HG03064 (cell line): ENCODE measurements at regions not wholly inside any gene's neighbourhood (a gene's known extent, or its start where the extent isn't known, plus 50 kb on each side); places are given as distances from the start of the nearest gene placed in this dataset.
"Not testable (repeated sequence)": the region's sequence is repeated elsewhere in the genome, so short reads cannot be mapped to it uniquely, and the experiment has no call there.

Experiments
- ATAC-seq: cut with Tn5 transposase; IDR thresholded peaks from one replicate; pipeline ENCODE4 v1.9.1; 2021; ENCODE audit warnings: low read depth; ENCODE audit not compliant: unreplicated experiment

DNA sequence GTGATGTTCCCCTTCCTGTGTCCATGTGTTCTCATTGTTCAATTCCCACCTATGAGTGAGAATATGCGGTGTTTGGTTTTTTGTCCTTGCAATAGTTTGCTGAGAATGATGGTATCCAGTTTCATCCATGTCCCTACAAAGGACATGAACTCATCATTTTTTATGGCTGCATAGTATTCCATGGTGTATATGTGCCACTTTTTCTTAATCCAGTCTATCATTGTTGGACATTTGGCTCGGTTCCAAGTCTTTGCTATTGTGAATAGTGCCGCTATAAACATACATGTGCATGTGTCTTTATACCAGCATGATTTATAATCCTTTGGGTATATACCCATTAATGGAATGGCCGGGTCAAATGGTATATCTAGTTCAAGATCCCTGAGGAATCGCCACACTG is 229.4 kb downstream of the HTR1A start:
- ATAC-seq = not testable (repeated sequence)

DNA sequence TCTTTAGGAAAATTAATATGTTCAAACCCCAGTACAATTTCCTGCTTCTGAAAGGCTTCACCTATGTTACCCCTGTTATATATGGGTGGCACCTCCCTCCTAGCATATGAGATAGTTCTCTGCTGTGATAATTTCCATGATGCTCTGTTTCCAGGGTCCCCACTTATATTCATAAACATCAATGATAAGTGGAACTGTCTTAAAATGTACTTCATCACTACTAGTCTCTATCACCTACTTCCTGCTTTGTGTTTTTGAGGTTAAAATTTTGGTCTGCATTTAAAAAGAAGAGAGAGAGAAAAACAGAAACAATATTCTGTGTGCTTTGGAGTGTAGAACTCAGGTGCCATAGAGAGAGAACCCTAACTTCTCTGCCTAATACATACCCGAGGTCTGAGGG is 234.7 kb downstream of the HTR1A start:
- ATAC-seq = no peak

DNA sequence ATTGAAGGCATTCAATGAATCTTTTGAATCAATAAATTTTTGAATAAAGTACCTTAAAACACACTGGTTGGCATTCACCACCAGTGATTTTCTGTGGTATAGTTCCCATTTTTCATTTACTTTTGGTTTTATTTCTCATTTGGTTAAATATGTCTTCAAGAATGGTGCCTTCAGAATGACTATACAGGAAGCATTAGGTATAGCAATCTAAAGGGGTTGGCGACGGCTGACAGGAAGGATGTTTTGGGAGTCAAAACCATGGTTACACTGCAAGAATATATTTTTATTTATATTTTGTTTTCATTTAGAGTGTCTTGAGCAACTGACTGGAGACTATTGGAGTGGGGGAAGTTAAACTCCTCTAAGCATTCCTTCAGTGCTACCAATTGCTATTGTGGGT is 235.7 kb downstream of the HTR1A start:
- ATAC-seq = no peak

DNA sequence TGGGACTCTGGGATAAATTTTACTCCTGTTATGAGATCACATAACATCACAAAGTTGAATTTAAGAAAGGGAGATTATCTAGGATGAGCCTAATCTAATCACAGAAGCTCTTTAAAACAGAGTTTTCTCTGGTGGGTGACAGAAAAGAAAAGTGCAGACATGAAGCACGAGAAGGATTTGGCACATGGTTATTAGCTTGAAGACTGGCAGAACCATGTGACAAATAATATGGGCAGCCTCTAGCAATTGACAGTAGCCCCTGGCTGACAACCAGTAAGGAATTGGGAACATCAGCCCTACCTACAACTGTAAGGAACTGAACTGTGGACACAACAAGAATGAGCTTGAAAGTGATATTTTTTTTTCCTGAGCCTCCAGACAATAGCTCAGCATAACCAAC is 243.1 kb downstream of the HTR1A start:
- no peak for ATAC-seq

DNA sequence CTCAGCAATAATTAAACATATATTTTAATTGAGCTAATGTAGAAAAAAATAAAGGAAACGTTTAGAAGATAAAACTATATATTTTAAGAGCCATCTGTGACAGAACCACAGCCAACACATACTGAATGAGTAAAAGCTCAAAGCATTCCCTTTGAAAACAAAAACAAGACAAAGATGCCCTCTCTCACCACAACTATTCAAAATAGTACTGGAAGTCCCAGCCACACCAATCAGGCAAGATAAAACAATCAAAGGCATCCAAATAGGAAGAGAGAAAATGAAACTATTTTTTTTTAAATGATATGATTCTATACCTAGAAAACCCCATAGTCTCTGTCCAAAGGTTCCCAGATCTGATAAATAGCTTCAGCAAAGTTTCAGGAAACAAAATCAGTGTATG is 262.0 kb downstream of the HTR1A start:
- ATAC-seq = no peak

DNA sequence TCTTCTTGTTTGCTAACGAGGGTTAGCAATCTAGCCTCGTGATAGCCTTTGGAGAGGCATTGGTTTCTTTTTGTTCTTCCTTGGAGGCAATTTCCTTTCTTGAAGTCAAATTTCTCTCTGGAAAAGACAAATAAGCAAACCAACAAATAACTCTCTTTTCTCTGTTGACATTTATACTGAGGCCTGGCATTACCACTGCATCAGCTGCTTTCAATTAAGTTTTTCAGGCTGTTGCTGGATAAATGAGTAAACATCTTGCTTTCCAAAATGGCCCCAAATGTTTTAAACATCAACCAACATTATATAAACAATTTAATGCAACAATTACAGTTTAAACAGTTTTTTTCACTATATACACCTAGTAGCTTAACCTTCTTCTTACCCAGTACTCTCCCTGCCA is 264.4 kb downstream of the HTR1A start:
- ATAC-seq = no peak

DNA sequence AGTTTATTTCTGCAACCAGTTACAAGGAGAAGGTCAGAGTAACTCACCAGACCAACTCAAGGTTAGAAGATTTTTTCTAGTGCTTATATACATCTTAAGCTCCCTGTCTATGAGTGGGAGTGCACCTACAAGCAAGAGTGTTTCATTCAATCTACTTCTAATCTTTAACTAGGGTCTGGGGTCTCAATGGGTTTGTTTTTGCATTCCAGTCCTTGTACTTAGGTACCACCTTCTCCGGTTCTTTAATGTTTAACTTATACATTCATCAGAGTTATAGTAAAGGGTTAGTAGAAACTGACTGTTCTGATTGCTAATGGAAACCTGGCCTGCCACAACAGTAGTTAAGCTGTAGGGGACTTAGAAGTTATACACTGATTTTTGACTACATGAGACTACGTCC is 271.7 kb downstream of the HTR1A start:
- ATAC-seq = no peak

DNA sequence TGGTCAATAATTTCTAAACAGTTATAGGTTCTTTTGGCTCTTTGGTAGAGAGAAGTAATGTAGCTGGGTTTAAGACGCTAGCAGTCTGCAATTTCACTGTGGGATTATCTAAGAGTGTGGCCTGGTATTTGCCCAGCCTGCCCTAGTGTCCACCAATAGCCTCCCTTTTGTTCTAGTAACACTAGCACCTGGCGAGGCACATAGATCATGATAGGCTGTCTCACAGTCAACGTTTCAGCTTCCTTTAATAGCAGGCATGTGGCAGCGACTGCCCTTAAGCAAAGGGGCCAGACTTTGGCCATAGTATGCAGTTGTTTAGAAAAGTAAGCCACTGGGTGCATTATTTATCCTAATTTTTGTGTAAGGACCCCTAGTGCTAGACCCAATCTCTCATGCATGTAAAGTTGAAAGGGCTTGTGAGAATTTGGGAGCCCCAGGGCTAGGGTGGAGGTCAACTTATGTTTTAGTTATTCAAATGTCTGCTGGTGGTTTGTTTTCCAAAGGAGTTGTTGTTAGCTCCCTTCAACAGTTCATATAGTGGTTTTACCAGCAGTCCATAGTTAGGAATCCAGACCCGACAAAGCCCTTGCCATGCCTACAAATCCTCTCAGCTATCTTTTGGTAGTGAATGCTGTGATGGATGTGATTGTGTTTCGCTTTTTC is 274.3 kb downstream of the HTR1A start:
- no peak for ATAC-seq

DNA sequence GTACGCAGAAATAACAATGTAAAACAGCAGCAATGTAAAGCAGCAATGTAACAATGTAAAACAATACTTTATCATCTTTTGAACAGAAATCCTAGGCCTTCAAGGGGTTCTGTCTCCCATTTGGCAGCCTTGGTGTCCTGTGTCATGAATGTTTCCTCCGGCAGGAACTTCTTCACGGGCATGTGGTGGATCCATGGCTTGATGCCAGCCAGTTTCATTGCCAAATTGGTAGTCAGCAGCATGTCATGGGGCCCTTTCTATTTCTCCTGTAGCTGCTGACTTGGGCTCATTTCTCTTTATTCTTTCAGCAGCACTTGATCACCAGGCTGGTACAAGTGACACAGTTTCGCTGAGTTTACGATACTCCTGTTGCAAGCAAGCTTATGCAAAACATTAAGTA is 275.3 kb downstream of the HTR1A start:
- no peak for ATAC-seq

DNA sequence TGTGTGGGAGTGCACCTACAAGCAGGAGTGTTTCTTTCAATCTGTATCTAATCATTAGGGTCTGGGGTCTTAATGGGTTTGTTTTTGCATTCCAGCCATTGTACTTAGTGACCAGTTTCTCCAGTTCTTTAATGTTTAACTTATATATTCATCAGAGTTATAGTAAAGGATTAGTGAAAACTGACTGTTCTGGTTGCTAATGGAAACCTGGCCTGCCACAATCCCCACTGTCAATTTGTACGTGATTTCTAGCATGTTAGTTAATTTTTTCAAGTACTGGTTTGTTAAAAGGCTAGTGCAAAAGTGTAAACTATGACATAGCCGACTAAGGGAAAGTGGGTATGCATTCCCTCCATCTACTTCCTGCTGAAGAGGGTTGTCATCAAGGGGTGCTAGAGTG is 276.1 kb downstream of the HTR1A start:
- no peak for ATAC-seq

DNA sequence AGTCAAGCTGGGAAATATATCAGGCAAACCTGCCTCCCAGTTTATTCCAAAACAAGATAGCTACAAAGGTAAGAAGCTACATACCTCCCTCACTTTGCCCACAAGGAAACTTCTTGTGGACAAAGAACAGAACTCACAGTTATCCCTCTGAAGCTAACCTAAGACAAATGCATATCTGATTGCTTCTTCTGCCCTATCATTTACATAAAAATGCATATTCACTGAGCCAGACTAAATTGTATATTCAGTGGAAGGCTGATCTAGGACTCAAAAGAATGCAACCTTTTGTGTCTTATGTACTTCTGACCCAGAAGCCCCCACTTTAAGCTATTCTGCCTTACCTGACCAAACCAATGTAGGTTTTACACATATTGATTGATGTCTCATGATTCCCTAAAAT is 276.8 kb downstream of the HTR1A start:
- no peak for ATAC-seq

DNA sequence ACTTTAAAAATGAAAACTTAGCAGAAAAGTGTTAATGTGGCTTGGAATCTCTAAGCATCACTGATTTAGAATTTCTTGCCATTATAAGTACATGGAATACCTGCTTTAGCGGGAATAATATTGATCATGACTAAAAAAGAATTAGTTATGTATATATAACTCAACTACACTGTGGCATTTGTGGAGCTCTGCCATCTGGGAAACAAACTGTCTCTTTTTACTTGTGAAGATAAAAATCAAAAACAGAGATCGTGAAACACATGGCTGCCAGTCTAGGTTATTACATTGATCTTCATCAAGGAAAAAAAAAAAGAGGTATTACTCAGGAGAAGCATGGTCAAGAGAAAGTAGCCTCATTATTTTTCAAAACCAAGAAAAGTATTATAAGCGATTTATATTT is 287.4 kb downstream of the HTR1A start:
- no peak for ATAC-seq

DNA sequence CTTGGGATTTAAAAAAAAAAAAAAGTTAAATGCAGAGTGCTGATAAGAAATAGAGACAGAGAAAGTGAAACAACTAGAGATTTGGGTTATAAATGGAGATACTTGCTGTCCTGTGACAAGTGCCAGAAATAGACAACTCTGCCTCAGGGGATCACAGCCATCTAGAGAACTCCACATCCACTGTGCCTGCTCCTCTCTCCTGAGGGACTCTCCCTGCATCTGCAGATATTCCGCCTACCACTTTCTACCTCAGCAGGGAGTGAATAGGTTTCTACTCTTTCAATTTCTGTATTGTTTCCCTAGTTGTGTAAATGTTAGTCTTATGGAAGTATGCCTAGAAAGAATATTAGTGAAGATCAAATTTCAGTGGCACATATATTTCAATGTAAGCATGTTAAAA is 307.2 kb downstream of the HTR1A start:
- ATAC-seq = no peak

DNA sequence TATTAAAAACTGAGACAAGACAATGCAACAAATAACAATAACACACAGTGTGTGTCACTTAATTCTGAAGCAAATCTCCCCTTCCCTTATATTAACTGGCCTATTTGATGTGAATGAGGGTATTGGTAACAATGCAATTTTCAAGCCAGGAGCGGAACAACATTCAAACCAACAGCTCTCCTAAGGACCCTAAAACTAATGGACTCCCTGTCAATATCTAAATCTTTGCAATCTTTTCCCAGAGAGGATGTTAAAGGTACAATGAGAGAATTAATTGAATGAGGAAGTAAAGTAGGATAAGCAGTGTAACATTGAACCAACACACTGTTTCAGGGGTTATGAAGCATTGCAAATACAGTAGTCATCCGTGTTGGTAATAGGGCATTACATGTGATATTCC is 311.7 kb downstream of the HTR1A start:
- no peak for ATAC-seq

DNA sequence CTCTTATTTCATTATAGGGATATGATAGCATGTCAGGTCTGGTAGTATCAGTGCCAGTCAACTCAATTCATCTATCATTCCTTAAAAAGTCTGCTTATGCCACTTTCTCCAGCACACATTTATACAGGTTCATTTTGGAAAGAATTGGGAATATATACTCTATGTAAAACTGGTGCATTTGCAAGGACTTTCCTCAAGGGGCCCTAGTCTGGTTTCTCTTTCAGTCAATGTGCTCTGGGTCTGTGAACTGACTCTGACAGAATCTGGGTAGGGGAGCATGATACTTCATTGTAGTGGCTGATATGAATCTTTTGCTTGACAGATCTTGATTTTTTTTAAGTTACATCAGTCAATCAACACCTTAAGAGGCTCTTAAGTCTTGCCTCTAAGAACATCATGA is 313.9 kb downstream of the HTR1A start:
- no peak for ATAC-seq

DNA sequence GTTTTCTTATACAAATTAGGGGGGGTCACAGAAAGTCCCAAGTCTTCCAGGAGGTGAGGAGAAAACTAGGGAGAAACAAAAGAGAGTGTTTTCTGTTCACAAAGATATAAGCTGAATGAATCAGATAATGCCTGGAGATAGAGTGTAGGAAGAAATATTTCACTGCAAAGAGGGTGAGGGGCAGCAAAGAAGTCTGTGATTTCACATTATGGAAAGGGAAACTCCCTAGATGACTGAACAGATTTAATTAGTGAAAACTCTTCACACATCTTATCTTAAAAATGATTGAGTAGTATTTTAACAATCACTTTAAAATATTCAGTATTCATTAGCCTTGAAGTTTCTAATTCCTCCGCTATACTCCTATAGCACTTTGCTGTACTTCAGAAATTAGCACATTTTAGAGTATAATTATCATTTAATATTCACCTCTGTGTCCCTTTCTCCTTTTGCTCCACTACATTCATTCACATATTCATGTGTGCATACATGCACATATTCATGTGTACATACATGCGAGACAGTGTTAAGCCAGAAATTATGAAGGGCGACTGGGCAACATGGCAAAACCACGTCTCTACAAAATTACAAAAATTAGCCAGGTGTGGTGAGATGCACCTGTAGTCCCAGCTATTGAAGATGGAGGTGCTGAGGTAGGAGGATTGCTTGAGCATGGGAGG is 332.2 kb downstream of the HTR1A start:
- ATAC-seq = no peak

DNA sequence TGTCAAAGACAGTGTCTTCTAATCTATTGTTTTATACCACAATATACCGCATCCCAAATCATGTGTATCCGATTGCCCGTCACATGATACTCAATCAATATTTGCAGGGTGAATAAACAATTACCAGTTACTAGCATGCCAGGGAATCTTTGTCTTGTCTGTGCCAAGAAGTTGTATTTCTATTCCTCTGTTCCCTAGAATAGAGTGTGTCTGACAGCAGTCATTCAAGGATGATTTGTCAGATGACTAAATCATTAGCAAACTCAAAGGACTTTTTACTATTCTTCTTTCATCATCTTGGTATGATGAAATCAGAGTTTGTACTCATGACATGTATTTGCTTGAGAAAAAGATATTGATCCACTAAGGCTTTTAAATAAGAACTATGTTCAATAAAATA is 348.8 kb downstream of the HTR1A start:
- ATAC-seq = no peak

DNA sequence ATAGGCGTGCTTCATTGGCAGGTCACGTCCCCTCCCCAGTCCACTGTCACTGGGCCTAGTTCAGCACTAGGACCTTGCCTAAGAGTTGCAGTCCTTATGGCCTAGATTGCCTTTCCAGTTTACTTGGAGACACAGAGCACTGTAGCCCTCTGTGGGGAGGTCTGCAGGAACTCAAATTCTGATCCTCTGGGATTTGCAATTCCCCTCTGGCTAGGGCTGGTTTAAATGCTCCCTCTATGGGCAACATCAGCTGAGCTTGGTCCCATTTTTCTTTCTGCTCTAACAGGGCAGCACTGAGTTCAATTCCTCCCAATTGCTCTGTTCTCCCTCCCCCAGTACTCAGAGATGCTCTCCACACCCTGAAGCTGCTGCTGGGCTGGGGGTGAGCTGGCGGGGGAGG is 358.2 kb downstream of the HTR1A start:
- no peak for ATAC-seq

DNA sequence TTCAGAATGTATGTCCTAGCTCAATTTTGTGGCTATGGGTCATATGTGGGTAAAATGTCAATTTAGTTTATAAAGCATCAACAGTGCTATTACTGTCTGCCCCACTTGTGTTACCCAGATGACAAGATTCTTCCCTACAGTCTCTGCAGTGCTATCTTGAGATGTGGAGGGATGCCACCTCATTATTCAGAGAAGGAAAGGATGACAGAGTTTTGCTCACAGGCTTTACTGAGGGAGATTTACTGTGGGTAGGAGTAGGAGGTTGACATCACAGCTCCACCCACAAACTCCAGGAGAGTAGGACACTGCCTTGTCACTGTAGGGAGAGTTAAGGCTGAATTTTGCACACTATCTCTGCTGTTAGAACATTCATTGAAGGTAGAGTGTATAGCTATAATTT is 359.3 kb downstream of the HTR1A start:
- no peak for ATAC-seq

DNA sequence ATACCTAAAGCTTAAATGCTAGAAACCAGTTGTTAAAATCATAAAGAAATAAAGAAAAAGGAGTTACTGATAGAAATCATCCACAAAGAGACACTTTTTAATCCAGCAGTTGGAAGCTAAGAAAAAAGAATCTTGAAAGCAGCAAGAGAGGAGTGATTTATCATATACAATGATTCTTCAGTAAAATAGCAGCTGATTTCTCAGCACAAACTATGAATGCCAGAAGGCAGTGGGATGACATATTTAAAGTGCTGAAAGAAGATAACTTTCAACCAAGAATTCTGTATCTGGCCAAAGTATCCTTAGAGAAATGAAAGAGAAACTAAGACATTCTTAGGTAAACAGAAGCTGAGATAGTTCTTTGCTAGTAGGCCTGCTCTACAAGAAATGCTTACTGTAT is 366.0 kb downstream of the HTR1A start:
- no peak for ATAC-seq

DNA sequence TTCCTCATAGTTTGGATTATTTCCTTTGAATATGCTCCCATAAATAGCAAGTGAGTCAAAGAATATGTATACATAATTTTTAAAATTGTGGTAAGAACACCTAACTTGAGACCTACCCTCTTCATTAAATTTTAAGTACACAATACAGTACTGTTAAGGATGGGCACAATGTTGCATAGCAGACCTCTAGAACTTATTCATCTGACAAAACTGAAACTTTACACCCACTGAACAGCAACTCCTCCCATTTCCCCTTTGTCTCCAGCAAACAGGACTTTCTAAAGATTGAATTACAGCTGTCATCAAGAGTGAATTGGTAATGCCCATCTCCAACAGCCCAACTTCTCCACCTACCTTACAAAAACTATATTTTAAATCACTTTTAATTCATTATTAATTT is 388.9 kb downstream of the HTR1A start:
- no peak for ATAC-seq

DNA sequence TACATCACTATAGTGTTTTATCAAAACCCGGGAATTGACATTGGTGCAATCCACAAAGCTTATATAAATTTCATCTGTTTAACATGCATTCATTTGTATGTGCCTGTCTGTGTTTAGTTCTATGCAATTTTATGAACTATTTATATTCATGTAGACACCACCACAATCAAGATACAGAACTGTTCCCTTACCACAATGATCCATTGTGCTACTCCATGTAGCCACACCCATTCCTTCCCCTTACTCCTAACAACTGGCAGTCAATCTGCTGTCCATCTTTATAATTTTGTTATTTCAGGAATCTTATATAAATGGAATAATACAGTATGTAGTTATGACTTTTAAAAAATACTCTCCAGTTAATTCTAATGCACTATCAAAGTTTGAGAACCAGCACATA is 389.5 kb downstream of the HTR1A start:
- ATAC-seq = no peak

DNA sequence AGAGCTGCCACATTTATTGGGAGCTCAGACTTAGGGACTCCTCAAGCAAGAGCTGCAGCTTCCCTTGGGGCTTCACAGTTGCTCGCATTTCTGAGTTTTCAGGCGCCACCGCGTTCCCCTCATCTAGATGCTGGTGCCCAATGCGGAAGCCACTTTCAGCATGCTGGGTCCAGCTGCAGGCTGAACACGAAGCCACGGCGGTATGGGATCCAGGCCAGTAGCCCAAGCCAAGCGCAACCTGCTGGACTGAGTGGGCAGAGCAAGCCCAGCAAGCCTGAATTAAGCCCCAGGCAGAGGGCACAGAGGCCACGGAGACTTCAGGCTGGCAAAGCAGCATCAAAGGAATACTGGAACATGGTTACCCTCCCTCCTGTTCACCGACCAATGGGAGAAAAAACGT is 391.5 kb downstream of the HTR1A start:
- ATAC-seq = no peak
